Pons (tissue), 1 donor: ENCODE measurements at regions not wholly inside any gene's neighbourhood (a gene's known extent, or its start where the extent isn't known, plus 50 kb on each side); places are given as distances from the start of the nearest gene placed in this dataset.

Source experiments
- DNase-seq: peaks from one replicate; pipeline ENCODE4 v3.0.0-alpha.2; 2016; ENCODE audit warnings: low spot score

DNA sequence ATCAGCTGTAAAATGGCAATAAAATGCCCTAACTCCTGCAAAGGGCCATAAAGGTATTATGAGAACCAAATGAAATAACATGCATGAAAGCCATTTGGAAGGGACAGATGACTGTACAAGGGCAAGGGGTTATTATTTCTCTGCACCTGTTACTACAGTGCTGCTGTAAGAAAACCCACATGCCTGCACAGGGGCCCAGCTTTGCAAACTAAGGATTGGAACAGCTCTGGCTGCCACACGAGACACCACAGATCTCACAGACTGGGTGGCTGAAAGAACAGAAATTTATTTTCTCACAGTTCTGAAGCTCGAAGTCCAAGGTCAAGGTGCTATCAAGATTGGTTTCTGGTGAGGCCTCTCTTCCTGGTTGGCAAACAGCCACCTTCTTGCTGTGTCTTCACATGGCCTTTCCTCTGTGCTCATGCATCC, 409.0 kb upstream of the NRP1 start:
- no peak for DNase-seq

- no peak for DNase-seq
Measured at GRCh38 chr10:33739031-33739430, 404.6 kb upstream of the NRP1 start.

DNA sequence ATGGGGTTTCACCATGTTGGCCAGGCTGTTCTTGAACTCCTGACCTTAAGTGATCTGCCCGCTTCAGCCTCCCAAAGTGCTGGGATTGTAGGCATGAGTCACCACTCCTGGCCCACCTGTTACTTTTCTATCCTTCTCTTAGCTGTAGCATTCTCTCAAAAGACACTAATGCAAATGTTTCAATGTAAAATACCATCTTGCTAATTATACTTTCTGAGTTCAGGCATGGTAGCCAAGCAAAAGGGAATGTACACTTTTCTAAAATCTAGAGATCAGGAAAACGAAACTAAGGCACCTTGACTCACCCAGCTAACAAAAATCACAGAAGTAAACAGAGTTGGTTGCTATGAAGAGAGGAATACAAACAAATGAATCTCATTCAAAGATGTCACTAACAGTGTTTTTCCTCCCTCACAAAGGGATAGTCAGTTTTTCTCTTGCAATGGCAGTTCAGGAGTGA, 401.0 kb upstream of the NRP1 start:
- DNase-seq: no peak

- DNase-seq: no peak
Measured at GRCh38 chr10:33734393-33735155, 400.1 kb upstream of the NRP1 start.

- no peak for DNase-seq
Measured at GRCh38 chr10:33733058-33733457, 398.6 kb upstream of the NRP1 start.

DNA sequence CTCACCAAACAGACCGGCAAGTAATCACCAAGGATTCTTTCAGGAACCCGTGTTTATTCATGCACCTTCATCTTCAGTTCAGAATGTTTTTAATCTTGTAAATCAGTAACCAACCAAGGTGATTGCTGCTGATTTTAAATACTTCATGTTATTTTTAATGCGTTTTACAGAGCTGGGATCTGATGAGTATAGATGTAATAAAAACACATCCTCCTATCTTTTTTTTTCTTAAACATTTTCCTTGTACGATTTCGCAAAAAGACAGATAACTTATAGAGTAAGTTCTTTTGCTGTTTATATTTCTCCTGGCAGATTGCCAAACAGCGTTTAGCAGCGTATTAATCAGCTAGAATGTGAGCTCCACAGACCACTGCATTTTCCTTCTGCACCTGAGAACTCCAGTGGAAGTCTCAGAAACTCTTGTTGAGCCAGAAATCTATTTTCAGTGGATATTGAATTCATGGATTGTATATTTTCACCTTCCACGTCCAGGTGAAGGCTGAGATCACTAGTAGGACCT, 397.8 kb upstream of the NRP1 start:
- DNase-seq: no peak

DNA sequence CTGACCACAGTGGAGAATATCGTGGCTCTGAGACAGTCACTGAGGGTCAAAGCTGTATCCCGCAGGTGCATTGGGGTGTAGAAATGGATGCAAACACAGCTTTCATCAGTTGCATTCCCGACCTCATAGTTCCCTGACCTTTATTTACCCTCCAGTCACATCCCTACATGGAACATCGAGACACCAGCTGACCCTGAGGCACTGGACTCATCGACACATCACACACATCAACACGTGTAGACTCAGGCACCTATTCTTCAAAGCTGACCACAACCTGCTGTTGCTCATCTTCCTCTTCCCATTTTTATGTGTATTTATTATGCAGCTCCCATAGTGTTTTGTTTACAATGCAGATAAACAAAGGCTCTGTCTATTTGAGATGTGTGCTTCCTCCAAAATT, 396.9 kb upstream of the NRP1 start:
- DNase-seq: no peak

DNA sequence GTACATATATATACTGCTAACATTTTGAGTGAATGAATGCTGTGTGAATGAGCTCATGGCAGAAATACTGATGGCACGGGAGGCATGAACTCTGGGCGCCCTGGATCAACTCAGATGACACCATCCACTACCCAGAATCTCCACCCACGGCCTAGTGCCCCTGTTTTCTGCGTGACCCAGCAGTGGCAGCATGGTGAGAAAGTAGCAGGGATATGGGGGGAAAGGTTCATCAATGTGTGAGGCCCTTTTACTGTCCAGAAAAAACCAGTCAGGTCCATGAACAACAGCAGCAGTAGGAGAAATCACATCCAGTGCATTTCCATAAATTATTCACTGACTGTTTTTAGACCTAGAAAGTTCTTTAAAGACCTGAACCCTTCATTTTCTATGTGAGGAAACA, 391.0 kb upstream of the NRP1 start:
- no peak for DNase-seq

- no peak for DNase-seq
Measured at GRCh38 chr10:33723181-33723580, 388.7 kb upstream of the NRP1 start.

DNA sequence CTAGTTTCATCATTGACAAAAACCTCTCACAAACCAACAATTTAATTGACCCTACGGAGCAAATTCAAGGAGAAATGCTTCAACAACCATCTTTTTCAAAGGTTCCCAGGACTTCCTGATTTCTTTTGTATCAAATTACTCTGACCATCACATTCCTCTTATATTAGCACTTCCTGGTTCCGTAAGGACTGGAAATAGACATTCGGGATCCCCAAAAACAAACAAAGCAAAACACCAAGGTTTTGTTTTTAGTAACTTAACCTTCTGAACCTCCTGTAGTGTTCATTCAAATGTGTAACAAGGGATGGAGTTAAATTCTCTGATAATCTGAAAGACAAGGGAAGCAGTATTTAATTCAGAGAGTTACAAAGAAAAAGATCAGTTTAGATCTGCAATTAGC, 387.6 kb upstream of the NRP1 start:
- no peak for DNase-seq

GRCh38 chr10:33721509-33721908, 387.0 kb upstream of the NRP1 start:
- no peak for DNase-seq

GRCh38 chr10:33720161-33720560, 385.7 kb upstream of the NRP1 start:
- DNase-seq: no peak

DNA sequence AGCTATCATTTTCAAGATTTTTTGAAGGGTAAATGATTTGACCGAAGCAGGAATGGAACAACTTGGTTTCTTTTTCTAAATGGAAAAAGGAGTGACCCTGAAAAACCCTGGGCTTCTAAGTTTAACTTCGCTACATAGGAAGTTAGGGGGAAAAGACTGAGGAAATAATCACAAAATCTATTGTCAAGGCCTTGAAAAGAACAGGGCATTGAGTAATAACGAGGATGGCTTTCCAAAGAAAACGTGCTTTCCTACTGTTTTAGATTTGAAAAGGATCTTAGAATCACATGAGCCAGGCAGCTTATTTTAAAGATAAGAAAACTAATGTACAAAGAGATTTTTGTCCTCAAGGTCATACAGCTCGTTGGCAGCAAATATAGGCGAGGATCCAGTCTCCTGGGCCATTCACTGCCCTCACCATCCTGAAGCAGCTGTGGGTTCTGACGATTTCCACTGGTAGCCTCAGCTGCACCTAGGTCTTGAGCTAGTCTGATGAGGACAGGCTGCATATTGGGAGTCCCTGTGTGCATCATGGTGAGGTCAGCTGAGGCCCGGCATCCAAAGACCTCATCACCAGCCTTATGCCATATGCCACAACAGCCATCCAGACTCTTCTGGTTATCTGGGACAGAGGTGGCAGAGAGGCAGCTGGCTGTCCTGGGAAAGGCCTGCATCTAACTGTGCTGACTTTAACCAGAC, 384.7 kb upstream of the NRP1 start:
- DNase-seq: no peak

GRCh38 chr10:33716501-33717267, 382.2 kb upstream of the NRP1 start:
- DNase-seq: no peak

DNA sequence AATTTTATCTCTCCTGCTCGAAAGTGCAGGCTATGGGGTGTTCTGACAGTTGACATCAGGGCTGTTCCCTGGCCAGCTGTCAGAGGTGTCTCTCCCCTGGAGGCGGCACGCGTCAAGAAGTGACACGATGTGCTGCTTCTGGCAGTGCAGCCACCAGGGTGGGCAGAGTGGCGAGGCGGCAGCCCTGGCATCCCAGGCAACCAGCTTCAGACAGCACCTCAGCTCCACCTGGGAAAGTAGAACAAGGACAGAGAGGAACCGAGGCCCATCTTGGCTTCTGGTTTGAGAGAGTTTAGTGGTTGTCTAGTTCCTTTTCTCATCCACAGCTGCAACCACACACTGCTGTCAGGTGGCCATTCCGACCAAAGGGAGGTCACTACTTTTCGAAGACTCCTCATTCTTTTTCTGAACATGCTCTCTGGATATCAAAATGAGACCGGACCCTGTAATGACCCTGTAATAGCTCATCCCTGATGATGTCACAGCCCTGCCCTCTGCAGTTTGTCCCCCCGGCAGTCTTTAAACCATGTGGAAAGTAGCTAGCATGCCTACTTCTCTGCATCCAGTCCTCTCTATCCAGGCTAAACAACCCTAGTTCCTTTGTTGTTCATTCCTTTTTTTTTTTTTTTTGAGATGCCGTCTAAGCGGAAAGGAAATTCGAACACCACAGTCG, 381.0 kb upstream of the NRP1 start:
- no peak for DNase-seq

DNA sequence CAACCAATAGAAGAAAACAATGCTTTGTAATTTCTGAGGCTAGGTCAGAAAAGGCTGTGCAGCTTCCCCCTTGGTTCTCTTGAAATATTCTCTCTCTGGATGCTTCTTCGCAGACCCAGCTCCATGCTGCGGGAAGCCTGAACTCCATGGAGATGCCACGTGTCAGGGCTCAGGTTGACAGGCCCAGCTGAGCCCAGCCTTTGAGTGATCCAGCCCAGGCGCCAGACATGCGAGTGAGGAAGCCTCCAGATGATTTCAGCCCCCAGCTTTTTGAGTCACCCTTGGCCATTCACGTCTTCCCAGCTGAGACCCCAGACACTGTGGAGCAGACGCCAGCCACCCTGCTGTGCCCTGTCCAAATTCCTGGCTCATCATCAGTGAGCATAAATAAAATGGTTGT, 378.4 kb upstream of the NRP1 start:
- DNase-seq: no peak

DNA sequence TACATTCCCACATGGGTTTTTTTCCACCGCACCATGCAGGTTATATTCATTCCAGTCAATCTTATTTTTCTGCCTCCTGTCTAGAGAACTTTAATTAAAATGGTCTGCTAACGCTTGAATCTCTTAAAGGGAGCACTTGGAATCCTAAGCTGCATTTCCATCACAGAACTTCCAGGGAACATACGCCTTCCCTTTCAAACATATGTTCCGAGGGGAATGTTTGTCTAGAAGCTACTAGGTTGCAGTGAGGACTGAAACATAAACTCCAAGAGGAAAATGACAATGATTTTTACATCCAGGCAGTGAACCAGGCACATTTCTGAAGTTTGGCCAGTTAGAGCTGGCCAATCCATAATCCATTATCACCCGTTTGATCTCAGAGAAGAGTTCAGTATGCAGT, 375.5 kb upstream of the NRP1 start:
- no peak for DNase-seq

GRCh38 chr10:33709008-33709753, 374.7 kb upstream of the NRP1 start:
- DNase-seq: no peak

- no peak for DNase-seq
Measured at GRCh38 chr10:33708561-33708960, 374.1 kb upstream of the NRP1 start.

- DNase-seq: no peak
Measured at GRCh38 chr10:33706746-33707145, 372.3 kb upstream of the NRP1 start.

DNA sequence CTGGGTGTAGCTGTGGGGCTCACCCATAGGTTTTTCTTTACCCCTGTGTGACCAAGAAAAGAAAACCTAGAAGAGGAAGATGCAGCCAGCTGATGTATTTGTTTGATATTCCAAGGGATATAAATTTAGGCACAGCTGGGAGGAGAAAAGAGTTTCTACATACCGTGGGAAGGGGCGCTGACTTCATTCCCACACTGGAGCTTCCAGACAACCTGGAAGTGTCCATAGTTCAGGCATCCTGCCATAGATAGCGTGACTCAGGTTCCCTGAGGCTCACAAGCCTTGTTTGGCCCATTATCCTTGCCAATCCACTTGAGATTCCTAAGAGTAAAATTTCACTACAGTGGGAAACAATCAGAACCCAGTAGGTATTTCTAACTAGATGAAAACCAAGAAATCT, 371.7 kb upstream of the NRP1 start:
- no peak for DNase-seq
